Non-pigmented ciliary epithelial cell (primary cell): ENCODE measurements at regions not wholly inside any gene's neighbourhood (a gene's known extent, or its start where the extent isn't known, plus 50 kb on each side); places are given as distances from the start of the nearest gene placed in this dataset.
"Not testable (repeated sequence)": the region's sequence is repeated elsewhere in the genome, so short reads cannot be mapped to it uniquely, and the experiment has no call there.

Experiments
- DNase-seq: peaks from one replicate; pipeline ENCODE4 v3.0.0-alpha.2; 2010; ENCODE audit warnings: low read depth

DNA sequence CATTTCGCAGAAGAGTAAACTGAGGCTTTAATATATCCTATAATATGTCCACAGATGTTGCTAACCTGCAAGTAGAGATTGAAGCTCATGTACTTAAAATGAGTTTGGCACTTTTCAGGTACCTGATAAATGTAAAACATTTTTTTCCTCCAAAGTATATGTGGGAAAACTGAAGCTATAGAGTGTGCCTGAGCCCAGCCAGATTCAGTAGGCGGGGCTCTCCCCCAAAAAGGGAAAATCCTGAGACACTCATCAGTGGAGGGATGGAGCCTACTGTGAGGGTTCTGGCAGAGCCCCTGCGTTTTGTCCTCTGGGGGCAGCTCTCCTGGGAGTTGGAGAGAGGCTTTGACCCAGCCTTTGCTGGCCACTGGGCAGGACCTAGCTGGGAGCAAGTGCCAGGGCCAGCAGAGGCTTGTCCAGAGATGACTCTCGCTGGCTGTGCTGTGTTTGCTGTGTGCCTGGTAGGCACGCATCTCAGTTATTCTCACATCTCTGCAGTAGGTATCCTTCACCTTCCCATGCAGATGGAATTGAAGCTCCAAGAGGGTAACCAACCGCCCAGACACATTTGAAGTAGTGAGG lies 81.1 kb upstream of the SPRY4 start:
- DNase-seq = no peak

DNA sequence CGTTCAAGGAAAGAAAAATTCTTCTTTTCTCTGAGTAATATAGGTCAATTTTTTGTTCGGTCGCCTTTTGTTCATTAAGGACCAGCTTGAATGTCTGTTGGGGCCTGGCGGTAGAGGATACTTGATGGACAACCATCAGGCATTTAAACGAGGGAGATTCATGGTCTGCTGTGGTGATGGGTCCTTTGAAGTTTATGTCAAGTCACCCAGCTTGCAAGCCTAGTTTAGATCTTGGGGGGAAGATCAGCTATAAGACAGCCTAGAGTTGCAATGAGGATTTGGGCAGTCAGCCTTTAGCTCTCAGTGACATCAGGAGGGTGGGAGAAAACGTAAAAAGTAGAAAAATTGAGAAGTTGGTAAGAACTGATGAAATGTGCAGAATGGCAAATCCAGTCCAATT lies 80.2 kb upstream of the SPRY4 start:
- no peak for DNase-seq

DNA sequence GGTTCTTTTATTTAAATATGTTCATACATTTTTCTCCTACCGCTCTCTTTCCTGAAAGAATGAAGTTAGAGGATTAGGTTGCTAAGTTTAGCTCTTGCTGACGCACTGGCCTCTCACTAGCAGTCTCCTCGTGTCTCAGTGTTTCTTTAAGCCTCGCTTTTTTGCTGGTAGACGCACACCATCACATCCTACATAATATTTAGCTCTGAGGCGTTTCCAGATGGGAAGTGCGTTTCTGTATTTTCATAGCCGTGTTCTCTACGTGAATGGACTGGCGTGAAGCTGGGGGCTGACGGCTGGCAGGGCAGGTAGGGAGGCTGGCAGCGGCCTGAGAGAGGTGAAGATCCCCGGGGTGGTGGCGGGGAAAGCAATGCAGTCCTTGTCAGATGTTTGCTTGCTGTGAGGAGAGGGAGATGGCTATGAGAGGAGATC lies 79.2 kb upstream of the SPRY4 start:
- DNase-seq = no peak

DNA sequence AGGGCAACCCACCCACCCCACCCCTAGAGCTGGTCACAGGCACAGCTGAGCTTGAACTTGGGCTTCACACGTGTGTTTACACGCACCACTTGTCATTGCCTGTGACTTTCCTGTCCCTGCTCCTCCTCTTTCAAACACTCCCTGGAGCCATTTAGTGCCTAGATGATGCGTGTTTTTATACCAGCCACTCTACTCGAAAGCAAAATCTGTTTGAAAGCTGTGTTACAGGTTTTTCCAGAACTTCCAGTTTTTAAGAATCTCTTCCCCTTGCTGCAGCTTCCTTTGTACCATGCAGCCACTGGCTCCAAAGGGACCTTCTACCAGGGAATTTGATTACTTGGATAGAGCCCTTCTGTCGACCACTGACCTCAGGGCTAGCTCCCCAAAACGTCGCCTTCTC lies 78.8 kb upstream of the SPRY4 start:
- no peak for DNase-seq

DNA sequence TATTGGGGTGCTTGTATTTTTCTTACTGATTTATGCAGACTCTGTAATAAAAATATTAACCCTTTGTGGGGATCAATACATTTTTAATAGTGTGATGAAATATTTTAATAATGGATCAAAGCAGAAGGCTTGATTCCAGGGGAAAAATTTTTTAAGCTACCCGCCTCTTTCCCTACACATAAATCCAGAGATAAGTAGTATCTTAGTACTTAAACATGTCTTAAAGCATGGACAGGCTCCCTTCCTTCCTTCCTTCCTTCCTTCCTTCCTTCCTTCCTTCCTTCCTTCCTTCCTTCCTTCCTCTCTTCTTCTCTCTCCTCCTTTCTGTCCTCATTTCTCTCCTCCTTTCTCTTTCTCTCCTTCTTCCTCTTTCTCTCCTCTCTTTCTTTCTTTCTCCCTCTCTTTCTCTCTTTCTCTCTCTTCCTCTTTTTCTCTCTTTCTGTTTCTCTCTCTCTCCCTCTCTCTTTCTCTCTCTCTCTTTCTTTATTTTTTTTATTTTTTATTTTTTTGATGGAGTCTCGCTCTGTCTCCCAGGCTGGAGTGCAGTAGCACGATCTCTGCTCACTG lies 78.0 kb upstream of the SPRY4 start:
- DNase-seq = no peak

DNA sequence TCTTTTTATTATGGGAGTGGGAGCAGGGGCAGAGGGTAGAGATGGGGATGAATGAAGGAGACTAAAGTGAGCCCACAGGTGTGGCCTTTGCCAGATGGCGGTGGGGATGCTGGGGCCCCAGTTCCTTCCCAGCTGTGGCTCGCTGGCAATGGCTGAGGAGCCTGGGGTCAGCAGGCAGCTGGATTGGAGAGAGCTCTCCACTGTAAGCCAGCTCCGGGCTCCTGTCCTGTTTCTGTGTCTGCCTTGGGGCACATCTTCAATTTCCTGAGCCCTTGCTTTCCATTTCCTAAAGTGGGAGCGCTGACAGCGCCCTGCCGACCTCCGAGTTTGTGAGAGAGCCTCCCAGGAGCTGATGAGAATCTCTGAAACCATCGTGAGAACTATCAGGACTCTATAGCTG lies 75.6 kb upstream of the SPRY4 start:
- no peak for DNase-seq

DNA sequence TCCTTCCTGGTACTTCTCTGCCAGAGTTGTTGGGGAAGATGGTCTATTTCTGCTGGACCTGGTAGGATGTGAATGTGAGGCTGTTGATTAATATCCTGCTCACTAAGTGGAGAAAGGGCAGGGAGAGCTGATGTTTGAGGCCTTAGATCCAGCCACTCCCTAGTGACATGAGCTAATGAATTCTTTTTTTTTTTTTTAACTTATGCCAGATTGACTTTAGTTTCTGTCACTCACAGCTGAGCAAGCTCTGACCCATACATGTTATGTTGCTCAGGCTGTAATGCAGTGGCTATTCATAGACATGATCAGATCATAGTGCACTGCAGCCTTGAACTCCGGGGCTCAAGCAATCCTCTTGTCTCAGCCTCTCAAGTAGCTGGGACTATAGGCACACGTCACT lies 75.1 kb upstream of the SPRY4 start:
- no peak for DNase-seq

DNA sequence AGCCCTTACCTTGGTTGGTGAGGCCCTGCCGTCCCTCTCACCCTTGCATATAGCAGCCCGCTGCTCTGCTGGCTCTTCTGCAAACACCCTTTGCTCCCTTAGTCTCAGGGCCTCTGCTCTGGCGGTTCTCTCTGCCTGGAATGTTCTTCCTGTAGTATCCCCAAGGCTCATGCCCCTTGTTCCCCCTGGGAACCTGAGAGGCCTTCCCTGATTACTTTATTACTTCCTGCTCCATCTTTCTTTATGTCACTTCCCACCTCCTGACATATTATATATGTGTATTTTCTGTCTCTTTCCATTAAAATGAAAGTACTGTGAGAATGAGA lies 73.9 kb upstream of the SPRY4 start:
- DNase-seq = no peak

DNA sequence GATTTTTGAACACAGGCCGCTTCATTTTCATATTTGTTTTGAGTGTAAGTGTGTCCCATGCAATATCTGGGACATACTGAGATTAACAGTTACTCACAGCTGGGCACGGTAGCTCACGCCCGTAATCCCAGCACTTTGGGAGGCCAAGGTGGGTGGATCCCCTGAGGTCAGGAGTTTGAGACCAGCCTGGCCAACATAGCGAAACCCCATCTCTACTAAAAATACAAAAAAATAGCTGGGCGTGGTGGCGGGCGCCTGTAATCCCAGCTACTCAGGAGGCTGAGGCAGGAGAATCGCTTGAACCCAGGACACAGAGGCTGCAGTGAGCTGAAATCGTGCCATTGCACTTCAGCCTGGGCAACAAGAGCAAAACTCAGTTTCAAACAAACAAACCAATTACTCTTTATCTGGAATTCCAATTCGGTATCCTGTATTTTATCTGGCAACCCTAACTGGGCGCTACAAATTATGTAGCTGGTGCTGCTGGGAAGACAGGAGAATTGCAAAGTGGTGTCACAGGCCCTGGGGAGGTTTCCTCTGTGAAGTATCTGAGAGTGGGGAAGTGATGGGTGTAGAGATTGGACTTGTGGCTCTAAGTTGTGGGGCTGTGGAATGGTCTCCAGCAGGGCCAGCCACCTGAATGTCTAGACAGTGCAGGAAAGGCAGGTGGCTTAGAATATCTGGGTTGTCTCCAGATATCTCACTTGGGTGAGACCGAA lies 73.3 kb upstream of the SPRY4 start:
- DNase-seq = not testable (repeated sequence)

DNA sequence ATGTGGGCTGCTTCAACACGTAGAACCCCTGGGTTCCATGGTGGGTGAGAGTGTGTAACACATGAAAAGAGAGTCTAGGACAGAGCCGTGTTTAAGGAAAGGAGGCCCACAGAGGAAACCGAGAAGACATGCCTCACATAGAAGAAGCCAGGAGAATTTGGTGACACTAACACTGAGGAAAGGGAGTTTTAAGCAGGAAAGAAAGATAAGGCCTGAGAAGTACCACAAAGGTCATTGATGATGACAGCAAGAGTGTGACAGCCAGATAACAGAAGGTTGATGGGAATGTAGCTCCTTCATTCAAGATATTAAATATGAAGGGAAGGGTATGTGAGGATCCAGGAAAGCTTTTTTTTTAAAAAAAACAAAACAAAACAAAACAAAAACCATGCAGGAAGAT lies 72.4 kb upstream of the SPRY4 start:
- DNase-seq = no peak

DNA sequence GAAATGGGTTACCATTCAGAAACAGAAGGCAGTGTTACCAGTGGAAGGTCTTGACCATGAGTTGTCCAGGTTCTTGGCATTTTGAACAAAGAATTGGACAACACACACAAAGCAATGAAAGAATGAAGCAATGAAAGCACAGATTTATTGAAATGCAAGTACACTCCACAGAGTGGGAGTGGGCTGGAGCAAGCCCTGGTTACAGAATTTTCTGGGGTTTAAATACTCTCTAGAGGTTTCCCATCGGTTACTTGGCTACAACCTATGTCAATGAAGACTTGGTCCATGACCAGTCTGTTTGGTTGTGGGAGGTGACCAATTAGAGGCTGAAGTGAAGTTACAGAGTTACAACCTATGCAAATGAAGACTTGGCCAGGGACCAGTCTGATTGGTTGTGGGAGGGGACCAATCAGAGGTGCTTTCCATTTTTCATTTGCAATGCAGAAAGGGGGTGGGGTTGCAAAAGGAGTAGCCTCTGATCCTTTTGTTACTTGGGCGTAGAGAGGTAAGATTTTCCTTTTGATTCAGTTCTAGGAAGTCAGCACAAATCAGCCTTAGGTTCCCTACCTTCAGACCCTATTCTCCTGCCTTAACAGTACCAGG lies 71.7 kb upstream of the SPRY4 start:
- DNase-seq = no peak

DNA sequence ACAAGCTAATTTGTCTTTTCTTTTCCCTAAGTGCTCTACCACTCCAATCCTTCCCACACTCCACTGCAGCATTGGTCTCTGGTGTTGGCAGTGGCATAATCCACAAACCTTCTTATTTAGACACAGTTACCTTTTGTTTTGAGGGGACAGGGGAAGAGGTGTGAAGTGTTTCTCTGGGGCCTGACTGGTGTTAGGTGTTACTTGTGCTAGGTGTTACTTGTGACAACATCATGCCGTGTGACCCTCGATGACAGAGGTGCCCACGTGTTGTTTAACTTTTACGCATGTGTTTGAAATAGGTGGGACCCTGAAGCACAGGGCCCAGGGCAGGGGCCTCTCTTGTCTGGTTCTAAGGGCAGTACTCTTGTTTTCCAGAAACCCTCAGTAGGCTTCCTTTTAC lies 70.5 kb upstream of the SPRY4 start:
- no peak for DNase-seq

DNA sequence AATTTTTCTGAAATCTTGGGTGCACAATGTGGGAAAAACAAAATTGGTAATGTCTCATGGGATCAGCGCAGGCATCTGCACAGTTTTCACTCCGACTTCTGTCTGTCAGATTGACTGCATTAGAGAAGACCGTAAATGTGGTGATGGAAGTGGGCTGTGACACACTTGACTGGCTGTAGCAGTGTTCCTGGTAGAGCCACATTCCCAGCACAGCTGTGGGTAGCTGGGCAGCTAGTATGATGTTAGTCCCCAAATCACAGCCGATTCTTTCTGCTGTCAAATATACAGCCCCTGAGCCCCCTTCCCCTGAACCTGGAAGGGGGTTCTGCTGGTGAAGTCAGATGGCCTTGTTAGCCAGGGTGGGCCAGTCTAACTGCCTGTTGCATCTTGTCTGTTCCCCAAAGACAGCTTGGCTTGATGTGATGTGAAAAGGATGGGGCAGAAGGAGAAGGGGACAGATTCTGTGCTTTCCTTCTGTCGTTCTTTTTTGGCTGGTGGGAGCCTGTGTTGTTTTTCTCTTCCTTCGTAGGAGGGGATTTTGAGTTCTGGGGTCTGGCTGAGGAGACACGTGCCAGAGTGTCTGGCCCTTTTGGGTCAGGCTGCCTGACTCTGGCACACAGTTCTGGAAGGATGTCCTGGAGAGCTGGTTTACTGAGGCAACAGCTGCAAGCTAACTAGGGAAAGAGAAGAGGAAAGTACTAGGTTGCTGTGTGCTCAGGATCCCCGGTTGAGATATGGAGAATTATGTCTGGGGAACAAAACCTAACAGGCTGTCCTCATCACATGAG lies 66.4 kb upstream of the SPRY4 start:
- no peak for DNase-seq

DNA sequence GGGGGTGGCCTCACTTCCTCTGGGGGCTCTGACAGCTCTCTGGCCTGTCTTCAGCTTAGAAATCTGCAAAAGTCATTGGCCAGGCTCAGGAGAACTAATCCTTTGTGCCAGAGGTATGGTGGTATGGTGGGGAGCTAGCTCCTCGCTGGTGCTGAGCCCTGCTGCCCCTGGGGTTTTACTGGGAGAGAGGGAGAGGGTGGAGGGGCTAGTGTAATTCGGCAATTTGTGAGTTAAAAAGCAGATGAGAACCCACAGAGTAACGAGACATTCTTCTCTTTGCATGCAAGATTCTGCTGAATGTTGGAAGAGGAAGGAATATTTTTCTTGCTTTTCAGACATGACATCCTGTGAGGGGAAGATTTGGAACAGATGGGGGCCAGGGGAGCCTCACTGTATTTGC lies 65.5 kb upstream of the SPRY4 start:
- no peak for DNase-seq

DNA sequence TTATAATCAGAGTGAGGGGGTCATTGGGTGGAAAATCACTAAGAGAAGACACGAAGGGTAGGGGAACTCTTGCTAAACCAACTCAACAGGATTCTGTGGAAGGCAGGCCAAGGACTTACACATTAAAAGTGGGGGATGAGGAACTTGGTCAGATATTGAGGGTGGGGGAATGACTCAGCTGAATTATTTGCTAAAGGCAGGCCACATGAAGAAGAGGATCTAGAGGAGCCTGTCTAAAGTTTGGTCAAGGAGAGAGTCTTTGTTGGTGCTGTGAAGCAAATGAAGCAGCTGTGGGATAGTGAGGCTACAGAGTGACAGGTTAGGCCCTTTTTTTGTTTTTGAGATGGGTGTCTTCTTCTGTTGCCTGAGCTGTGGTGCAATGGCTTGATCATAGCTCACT lies 63.9 kb upstream of the SPRY4 start:
- no peak for DNase-seq

DNA sequence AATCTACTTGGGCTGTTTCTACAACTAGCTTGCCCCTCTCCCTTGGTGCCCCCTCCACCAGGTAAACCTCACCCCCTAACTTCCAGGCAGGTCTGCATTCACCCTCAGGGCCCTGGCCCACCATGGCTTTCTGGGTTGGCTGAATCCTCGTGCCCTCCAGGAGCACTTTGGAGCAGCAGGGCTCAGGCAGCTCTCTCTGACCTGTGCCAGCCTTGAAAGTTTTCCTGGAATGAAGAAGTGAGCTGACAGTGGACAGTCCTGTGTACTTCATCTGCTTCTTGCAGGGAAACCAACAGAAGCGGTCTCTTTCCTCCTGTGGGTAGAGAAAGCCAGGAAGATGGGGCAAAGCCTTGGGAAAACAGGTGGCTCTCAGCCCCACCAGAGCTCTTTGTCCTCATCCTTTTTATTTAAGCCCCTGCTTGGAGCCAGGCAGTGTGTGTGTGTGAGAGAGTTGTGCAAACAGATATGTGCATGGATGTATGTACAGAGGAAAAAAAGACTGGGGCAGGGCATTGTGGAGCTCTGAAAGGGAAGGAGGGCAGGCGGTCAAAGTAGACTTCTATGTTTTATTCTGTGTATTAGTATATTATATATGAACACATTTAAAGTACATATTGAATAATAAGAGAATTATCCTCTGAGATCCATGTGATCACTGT lies 62.3 kb upstream of the SPRY4 start:
- DNase-seq = no peak

DNA sequence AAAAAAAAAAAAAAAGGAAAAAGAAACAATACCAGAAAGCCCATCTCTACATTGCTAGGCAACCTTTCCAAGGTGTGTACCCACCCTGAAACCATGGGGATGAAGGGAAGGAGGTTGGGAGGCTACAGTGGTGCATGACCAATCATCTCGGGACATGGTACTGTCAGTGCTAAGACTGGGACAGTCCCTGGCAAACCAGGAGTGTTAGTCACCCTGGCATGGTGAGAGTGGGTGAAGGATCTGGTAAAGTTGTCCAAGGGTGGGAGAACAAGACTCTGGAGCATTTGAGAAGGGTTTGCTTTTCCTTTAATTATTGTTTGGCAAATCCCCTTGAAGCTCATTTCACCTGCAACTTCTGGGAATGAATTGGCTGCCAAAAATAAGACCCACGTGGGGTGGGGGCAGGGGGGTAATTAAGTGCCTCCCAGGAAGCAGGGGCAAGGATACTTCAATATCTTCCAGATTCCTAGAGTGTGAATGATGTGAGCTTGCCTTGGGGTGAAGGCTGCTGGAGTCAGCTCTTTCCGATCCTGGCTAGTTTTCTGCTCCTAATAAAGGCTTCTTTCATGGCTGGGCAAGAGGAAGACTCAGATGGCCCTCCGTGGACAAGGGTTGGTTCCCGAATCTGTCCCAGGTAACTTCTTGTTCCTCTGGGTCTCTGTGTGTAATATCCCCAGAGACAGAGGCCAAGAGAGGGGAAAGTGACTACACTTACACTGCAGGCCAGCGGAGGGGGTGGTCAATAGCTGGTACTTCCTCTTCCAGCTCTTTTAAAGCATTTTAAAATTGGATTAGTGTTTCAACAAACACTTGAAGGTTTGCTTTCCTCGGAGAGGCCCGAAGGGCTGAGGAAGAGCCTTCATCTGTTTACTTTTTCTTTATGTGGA lies 61.6 kb upstream of the SPRY4 start:
- no peak for DNase-seq

DNA sequence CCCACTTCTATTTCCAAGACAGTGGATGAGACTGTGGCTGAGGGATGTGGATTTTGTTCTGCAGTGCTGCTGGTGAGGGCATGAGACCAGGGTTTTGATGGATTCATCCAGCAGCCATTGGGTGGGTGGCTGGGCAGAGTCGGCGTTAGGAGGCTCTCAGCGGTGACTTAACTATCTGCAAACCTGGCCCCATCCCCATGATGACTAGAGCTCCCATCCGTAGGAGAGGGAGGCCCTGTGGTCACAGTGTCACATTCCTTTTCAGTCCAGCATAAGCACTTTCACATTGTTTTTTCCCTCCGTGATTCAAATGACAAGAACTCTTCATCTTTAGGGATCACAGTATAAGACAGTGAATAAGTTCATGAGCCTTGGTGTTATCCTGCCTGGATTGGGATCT lies 60.4 kb upstream of the SPRY4 start:
- peak; percentile 44 for DNase-seq

DNA sequence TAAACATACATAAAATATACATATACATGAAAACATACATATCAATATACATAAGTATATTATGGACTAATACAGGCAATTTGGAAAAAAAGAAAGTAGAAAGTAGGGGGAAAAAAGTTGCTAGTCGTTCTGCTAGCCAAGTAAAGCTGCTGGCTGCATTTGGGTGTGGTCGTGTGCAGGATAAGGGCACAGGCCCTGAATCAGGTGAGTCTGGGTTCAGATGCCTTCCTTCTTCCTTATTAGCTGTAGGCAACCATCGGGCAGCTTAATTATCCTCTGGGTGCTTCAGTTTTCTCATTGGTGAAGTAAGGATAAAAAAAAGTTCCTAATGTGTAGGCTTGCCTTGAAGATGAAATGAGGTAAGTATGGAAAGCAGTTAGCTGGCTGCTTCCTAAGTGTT lies 59.2 kb upstream of the SPRY4 start:
- DNase-seq = no peak

DNA sequence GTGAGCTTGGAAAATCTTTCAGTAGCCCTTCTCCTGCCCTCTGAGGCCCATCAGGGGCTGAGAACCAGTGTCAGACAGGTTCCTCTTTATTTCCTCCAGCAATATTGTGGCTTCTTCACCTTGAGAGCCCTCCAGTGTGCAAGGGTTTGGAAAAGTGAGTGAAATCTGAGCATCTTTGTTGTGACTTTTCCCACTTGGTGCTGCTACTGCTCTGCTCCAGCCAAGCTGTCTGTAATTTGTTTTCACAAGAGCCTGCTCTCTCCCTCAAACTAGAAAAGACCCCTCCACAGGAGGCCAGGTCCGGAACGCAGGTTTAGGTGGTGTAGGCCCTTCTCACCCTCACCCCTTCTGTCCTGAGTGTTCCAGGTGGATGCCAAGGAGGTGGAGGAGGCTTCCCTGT lies 57.4 kb upstream of the SPRY4 start:
- DNase-seq = no peak
